Activated CD4-positive, CD25-positive, alpha-beta regulatory T cell (primary cell): ENCODE measurements at regions not wholly inside any gene's neighbourhood (a gene's known extent, or its start where the extent isn't known, plus 50 kb on each side); places are given as distances from the start of the nearest gene placed in this dataset.
"Not testable (repeated sequence)": the region's sequence is repeated elsewhere in the genome, so short reads cannot be mapped to it uniquely, and the experiment has no call there.

Experiments
- DNase-seq, 4 experiments: peaks; one replicate each; lab custom pipeline; 2025; lab: John Stamatoyannopoulos, UW

DNA sequence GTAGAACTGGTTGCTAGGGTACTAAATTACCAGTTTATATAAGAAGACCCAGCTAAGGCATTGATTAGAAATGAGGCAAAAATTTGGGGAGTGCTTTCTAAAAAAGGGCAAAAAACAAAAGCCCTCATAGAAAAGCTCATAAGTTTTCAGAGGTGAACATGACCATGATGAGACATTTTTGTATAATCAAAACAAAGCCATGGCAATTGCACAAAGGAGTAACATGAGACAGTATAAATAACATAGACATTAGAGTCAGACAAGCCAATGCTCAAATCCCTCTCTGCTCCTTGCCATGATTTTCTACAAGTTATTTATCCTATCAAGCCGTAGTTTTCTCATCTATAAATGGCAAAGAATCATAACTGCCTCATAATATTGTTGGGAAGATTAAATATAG lies 112.2 kb upstream of the ADTRP start:
- no peak for DNase-seq

DNA sequence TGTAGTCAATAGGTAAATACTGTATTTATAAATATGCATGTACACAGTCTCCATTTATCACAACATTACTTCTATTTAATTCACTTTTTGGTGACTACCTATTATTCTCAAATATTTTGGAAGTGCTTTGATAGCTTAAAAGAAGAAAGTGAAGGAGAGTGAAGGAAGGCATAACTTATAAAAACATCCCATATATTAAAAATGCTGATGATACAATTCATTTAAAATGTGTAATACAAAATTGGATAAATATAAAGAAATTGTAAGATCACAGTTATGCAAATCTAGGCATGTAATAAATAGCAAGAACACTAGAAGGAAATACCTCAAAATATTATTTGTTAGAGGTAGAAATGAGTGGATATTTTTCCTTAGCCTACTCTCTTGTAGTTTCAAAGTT lies 111.6 kb upstream of the ADTRP start:
- DNase-seq, result no peak

DNA sequence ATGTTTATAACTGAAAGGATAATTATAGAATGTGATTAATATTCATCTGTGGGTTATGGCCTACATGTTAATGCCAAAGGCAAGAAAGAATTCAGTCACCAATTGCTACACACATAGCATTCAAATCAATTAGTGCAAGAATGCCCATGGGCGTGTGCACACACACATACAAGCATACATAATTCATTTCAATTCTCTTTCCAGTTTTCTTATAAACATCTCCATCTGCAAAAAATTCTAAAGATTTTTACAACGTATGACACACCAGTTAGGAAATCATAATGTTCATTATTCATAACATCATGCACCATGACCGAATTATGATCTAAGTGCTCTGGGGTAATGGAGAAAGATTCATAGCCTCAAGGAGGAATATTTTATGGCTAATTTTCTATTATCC lies 111.0 kb upstream of the ADTRP start:
- no peak for DNase-seq

DNA sequence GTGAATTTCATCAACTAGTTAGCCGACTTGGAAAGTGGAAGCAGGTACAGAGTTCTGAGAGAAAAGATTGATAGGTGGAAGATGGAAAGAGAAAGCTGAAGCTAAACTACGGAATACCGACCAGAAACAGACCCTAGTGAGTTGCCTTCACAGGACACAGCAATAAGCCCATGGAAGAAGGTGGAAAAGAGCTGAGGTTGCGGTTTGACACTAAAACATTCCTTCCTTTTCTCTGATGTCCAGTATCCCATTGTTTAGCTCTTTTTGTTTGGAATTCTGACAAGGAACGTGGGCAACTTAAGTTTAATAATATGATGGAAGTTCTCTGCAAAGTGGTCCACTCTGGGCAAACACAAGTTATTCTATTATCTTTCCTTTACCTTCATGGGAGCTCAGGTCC lies 110.1 kb upstream of the ADTRP start:
- DNase-seq, result no peak

DNA sequence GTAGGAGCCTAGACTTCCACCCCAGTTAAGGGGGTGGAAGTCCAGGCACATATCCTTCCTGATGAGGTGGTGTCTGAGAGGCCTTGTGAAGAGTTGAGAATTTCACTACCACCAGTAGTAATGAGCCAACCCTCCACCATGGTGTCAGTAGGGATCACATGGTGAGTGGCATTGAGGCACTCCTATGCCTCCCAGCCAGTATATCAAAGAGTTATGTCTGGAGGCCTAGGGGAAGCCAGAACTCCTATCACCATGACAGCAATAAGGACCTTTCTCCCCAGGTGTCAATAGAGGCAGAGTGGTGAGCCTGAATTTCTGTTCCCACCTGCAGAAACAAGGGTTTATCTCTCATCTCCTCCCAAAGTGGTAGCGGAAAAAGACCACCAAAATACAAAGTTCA lies 106.6 kb upstream of the ADTRP start:
- DNase-seq, result no peak

DNA sequence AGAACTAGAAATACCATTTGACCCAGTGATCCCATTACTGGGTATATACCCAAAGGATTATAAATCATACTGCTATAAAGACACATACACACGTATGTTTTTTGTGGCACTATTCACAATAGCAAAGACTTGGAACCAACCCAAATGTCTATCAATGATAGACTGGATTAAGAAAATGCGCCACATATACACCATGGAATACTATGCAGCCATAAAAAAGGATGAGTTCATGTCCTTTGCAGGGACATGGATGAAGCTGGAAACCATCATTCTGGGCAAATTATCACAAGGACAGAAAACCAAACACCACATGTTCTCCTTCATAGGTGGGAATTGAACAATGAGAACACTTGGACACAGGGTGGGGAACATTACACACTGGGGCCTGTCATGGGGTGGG lies 104.9 kb upstream of the ADTRP start:
- not testable (repeated sequence) for DNase-seq

DNA sequence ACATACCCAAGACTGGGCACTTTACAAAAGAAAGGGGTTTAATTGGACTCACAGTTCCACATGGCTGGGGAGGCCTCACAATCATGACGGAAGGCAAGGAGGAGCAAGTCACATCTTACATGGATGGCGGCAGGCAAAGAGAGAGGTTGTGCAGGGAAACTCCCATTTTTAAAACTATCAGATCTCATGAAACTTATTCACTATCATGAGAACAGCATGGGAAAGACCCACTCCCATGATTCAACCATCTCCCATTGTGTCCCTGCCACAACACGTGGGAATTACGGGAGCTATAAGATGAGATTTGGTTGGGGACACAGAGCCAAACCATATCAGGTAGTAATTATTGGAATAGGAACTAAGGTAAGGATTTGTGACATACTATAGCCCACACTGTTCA lies 101.6 kb upstream of the ADTRP start:
- DNase-seq, result not testable (repeated sequence)

DNA sequence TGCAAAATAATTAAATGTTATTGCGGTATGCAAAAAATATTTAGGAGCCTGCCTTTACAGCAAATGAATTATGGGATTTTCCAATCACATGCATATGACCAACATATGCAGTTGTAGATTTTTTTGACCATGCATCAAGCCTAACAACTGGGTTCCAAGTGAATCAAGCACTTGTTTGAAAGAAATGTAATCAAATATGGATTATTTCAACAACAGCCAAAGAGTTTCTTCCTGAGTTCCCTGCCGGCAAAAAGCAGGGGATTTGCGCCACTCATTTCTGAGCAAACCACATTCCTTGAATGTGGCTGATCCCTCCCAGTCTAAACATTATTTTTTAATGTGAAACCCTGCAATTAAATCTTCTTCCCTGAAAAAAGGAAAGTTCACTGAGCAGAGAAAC lies 100.1 kb upstream of the ADTRP start:
- DNase-seq, result no peak

DNA sequence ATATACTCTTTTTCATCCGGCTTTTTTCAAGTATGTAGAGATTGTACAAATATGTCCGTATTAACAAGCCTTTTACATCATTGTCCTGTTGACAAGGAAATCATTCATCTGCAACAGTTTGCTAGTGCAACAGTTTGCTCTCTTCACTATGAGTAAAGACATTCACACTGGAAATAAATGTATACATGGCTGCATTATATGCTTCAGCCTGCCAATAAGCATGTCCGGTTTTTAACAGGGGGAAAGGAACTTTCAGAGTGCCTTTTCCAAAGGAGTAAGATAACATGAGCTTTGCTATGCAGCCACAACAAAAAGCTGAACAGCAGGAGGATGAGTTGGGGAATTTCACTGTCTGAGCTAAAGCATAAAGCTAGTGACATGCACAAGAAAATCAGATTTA lies 99.4 kb upstream of the ADTRP start:
- DNase-seq, result no peak

DNA sequence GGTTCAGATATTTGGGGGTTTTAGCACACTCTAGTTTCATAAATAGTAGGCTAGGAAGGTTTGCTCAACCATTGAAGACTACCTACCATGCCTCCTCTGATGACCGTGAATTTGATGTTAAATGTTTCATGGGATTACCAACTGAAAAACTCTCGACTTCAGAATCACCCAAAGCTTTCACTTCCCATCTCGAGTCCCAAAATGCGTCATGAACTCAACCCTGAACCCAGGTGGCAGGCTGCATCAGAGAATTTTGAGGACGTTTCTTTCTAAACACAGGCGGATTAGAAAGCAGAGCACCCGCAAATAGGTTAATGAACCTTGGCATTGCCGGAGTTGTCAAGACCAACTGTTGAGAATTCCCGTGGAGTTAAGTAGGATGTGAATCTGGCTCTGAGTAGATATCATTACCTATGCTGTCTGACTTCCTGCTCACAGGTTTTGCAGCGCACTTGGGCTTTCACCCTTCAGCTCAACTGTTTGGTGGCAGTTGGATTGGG lies 98.4 kb upstream of the ADTRP start:
- DNase-seq, result no peak

DNA sequence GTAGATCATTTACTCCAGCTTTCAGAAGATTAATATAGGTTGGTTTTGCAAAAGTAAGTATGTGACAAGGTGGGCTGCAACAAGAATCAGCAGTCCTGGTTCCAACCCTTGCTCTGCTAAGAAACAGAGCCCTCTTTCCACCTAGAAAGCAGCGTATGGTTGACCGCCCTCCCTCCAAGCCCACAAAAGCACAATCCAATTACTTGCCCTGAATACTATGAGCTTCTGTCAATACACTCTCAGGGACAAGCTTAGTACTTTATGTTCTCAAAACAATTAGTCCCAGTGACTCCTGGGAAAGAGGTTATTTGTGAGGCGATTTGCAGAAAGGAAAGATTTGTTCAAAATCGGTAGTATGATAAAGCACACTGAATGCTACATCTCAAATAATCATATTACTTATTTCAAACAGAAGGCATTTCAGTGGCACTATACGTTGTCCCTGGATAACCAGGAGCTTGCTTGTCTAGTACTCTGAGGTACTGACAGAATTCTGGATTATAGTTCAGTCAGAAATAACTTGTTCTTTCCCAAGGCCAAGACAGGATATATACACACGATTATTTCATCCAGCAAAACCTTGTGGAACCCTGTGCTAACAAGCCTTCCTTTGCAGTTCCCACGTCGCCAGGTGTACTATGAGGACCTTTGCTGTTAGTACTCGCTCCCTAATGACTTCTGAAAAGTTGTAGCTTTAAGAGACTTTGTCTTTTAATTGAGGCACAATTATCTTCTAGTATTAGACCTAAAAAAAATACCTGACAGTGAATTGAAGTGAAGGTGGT lies 96.9 kb upstream of the ADTRP start:
- no peak for DNase-seq

DNA sequence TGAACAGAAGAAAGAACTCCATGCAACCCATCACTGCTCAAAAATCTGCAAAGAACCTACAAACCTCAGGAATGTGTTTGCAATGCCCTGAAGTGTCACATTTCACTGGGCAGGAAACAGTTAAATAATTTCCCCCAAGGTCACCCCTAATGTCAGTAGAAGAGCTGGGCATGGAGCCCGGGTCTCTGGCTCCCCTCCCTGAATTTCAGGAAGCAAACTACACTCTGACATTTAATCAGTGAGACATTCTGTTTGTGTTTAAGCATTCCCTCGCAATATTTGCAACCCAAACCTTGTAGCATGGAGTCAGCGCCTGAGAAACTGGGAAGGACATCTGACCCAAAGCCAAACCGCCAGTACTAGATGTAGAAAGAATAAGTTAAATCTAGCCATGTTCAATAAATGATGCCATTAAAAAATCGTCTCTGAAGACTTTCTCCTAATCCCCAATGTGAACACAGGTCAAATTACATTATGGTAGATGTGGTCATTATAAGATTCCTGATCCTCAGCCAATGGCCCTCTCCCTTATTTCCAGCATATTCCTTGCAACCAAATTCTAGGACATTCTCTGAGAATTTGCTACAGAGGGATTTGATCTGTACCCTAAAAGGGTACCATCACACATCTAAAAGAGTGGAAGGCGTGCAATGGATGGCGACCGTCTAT lies 91.2 kb upstream of the ADTRP start:
- no peak for DNase-seq

DNA sequence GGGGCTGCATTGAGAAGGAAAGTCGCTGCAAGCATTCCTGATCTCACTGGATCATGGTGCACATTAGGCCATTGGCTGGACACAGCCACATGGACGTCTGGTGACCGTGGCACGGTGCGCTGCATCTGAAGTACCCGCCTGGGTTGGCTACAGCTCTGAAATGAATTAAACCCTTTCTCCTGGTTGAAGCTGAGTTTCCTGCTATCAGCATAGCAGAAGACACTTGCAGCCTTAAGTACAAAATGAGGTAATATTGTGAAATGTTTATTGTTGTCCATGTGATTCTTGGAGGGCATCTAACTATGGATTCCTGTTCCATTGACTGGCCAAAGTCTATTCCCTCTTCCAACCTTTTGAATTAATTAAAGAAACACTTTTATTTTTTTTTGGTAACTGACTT lies 89.8 kb upstream of the ADTRP start:
- no peak for DNase-seq

DNA sequence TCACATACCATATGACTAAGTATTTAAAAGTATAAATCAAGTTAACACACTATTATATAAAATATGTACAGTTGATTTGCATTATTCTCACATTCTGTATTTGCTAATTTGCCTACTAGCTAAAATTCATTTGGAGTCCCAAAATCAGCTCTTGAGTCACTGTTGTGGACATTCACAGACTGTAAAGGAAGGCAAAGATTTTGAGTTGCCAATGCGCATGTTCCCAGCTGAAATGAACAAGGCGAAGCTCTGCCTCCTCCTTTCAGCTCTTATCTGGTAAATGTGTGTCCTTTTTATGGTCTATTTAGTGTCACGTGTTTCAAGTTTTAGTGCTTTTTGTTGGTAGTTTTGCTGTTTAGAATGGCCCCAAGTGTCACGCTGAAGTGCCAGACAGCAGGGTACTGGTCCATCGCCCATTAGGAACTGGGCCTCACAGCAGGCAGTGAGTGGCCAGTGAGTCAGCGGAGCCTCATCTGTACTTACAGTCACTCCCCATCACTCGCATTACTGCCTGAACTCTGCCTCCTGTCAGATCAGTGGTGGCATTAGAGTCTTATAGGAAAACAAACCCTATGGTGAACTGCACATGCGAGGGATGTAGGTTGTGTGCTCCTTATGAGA lies 87.2 kb upstream of the ADTRP start:
- DNase-seq, result no peak

DNA sequence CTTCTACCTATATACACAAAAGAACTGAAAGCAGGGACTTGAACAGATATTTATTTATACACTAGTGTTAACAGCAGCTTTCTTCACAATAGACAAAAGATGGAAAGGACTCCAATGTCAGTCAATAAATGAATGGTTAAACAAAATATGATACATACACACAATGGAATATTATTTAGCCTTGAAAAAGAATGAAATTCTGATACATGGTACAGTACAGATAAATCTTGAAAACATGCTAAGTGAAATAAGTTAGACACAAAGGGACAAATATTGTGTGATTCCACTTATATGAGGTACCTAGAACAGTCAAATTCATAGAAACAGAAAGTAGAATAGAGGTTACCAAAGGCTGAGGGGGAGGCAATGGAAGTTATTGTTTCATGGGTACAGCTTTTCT lies 79.8 kb upstream of the ADTRP start:
- DNase-seq, result no peak

DNA sequence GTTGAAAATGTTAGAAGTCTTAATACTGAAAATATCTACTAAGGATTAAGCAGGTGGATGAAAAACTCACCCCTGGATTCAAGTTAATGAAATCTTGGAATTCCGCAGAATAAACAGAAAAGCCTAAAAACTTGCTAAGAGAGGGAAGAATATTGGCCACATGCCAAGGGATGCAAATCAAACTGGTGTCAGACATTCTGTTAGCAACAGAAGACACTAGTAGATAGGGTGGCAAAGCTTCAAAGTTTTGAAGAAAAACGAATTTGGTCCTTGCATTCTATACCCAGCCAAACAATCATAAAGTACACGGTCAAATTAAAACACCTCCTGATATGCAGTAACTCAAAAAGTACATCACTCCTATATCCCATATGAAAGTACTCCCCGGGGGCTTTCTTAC lies 77.1 kb upstream of the ADTRP start:
- DNase-seq, result no peak

DNA sequence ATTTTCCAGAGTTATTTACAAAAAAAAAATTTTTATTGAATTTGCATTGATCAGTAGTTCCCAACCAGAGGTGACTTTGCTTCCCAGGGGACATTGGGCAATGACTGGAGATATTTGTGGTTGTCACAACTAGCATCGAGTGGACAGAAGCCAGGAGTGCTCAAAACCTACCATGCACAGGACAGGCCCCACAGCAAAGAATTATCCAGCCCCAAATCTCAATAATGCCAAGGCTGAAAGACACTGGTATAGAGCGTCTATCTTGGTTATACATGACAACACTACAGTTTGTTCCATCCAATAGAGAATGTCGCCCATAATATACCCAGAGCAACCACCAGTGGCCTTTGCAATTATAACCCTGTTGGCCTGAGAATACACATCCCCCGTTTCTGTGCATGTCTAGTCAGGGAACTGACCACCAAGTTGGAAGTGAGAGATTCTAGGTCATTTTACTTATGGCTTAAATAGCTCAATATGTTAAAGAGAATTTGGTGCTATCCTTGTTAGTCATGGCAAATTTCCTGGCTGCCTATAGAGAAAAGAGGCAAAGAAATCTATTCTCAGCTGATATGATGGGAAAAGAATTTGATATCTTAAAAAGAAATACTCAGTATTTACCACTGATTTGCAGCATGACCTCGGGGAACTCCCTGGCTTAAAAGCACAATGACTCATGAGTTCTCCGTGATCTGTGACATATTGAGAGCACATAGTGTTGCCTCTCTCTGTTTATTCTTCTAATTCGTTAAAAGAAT lies 76.0 kb upstream of the ADTRP start:
- DNase-seq, result no peak

DNA sequence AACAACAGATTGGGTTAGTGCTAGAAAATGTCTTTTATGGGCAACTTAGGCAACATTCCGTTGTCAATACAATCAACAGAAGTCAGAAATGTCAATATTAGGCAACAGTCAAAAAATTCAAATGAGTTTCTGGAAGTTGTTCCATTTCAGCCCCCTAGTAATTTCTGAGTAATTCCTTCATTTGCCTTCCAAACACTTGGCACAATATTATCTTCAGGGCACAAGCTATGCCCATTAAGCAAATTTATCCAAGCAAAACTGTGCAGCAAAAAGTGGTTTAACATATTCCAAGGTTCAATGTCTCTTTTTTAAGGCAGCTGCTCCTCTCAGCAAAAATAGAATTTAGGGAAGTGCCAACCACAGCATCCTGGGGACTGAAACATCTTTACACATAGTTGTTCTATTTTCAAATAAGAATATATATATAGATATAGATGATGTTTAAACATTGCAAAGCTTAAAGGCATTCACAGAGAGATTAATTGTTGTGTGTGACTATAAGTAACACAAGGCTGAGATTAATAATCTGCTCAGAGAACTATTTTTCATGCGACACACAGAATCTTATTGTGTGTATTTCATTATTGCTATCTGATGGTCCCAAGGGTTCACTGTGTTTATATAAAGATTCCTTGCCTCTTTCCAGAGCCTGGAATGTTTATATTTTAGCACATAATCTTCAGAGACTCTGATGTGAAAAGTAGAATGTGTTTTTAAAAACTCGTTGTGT lies 75.2 kb upstream of the ADTRP start:
- DNase-seq, result no peak

DNA sequence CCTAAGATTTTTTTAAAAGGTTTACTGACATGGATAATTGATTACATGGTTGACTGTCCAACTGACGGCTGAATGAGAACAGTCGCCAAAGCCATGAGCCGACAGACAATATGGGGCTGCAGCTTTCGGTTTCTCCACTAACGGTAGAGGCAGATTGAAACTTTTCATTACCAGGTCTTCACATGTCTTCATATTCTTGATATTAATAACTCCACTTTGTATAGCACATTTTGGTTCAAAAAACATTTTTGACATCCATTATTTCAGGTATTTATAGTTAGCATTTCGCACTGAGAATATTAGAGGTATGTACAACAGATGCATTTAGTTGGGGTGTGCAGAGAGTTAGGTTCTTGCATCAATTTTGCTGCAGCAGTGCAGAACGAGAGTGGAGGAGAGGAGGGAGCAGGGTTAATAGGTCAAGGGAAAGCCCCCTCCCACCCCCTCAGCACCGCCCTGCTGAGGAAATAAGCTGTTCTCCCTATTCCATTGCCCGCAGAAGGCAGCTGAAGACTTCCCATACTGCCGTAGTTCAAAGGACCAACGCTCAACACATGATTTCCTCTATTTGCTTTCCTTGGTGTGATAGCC lies 73.6 kb upstream of the ADTRP start:
- DNase-seq, result no peak

DNA sequence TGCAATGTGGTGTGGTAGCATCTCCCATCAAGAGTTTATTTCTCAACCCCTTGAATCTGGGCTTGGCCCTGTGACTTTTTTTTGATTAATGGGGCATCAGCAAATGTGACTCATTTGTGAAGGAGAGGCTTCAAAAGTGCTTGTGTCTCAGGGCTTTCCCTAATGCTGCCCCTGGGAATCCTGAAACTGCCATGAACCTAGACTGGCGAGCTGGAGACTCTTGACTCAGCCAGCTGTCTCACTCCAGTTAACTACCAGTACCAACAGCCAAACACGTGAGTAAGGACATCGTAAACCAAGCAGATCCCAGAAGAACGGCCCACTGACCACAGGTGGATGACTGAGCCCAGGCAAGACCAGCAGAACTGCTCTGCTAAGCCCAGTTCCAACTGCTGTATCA lies 72.8 kb upstream of the ADTRP start:
- DNase-seq, result no peak
